Nucleus accumbens (tissue), 56 donors: ENCODE measurements at regions not wholly inside any gene's neighbourhood (a gene's known extent, or its start where the extent isn't known, plus 50 kb on each side); places are given as distances from the start of the nearest gene placed in this dataset.

Experiments
- DNase-seq, 56 donors: peaks; one replicate each; lab custom pipeline; 2025; lab: John Stamatoyannopoulos, UW

GRCh38 chr5:130740047-130740569, 424.9 kb downstream of the HINT1 start:
- DNase-seq: no peak

DNA sequence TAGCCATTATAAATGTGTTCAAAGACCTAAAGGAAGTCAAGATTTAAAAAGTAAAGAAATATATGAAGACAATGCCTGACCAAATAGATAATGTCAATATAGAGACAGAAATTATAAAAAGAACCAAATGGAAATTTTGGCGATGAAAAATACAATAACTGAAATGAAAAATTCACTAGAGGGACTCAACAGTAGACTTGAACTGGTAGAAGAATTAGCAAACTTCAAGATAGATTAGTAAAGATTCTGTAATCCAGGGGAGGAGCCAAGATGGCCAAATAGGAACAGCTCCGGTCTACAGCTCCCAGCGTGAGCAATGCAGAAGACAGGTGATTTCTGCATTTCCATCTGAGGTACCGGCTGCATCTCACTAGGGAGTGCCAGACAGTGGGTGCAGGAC, 433.2 kb downstream of the HINT1 start:
- DNase-seq: no peak

DNA sequence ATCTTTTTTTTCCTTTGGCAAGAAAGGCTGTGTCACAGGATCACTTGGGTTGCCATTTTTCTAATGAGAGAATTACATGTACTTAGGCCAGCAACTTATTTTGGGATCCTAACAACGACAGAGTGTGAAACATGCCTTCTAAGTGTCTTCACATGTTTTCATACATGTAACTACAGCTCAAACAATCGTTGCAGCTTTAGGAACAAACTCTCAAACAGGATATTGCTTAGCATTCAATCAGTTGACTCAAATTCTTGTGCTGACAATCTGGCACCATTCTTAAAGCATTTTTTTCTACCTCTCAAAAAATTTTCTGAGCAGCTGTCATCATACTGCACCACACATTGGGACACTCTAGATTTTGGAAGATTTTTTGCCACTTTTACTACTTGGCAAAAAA, 435.5 kb downstream of the HINT1 start:
- no peak for DNase-seq

- no peak for DNase-seq
Measured at GRCh38 chr5:130727830-130728229, 437.2 kb downstream of the HINT1 start.

DNA sequence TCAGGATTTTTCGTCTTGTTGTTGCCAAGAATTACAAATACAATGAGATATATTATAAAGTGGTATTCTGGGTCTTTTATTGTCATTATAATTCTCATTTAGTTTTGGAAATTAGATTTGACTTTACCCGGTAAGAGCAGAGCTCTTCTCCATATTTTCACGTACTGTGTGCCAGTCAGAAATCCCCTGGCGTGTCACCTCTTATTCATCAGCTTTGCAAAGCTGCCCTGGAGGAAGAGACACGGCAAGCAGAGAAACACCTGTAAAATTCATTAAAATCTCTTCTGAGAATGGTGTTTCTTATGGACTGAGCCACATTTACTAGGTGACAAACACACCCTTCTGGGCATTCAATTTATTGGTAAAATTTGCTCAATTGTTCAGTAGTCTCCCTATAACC, 440.4 kb downstream of the HINT1 start:
- DNase-seq: no peak

GRCh38 chr5:130720355-130720754, 444.7 kb downstream of the HINT1 start:
- DNase-seq: no peak

- no peak for DNase-seq
Measured at GRCh38 chr5:130715541-130715940, 449.5 kb downstream of the HINT1 start.

DNA sequence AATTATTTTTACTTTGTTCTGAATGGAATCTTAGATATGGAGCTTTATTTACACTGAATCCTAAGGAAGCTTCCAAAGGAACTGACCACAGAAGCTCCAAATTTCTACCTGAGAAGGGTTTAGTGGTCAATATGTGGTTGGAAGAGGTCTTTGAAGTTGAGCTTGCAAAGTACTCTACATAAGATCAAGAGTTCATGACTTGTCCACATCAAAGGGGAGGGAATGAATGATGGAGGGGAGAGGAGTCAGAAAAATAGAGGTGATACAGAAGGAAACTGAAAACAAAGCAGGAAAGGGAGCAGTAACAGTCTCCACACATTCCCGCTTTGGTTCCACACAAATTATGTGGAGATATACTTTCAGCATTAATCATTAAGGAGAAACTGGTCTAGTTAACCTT, 450.9 kb downstream of the HINT1 start:
- no peak for DNase-seq

GRCh38 chr5:130712324-130712723, 452.7 kb downstream of the HINT1 start:
- no peak for DNase-seq

DNA sequence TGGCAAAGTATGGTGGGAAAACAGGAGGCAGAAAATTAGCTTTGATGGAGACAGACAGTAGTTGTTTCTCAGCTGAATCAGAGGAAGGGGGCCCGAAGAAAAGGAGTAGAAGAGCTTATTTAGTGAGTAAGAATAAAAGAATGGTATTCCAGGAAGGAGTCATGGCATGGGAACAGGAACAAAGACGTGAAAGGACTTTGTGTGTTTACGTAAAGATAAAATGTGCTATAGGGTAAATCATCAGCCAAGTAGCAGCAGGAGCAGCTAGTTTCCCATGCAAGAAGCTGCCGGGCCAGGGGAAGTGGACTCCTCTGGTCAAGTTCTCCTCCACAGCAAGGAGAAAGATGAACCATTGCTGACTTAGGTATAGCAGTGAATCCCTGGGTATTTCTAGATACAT, 454.5 kb downstream of the HINT1 start:
- DNase-seq: no peak

DNA sequence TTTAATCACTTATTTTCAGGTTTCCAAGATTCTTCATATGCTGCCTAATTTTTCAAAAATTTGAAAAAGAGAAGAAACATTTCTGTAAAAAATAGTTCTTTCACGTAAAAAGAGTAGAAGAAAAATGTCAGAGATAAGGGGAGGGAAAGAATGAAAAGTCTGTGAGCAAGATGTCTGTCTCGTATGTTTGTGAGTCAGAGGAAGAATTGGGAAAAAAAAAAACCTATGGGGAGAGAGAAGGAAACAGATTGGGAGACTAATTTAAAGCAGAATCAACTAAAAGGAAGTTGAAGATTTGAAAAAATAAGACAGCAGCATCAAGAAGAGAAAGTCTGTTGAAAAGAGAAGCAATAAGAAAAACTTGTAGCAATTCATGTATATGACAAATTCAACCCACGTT, 456.3 kb downstream of the HINT1 start:
- DNase-seq: no peak

- no peak for DNase-seq
Measured at GRCh38 chr5:130706696-130707095, 458.4 kb downstream of the HINT1 start.

DNA sequence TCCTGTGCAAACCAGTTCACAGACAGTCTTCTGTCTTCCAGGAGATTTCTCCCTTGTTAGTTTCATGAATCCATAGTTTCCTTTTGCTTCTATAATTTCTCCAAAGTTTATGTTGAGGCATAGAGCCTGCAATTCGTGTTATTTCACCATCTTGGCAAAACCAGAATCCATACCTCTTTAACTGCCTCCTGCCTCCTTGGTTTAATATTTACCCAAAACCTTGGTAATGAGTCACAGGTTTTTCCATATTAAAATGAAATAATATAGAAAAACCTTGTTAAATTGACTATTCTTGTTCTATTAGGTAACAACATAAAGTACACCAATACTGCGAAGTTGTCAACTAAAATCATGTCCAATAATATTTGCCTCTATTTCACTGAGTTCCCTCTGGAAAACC, 459.7 kb downstream of the HINT1 start:
- DNase-seq: no peak

DNA sequence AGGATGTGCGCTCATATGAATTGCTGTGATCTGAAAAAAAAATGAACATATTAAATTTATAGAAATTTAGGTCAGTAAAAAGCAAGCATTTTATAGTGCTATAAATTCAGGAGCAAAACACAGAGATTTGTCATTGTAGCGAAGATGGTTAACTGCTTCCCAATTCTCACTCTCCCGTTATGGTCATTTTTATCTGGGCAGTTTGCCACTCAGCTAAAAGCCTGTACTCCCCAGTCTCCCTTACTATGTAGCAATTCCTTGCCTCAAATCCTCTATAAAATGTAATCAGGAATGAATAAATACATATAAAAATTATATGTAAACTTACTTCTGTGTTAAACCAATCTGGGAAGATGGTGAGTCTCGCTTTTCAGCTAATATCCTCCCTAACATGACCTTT, 471.5 kb downstream of the HINT1 start:
- DNase-seq: no peak

GRCh38 chr5:130692770-130693169, 472.3 kb downstream of the HINT1 start:
- no peak for DNase-seq

DNA sequence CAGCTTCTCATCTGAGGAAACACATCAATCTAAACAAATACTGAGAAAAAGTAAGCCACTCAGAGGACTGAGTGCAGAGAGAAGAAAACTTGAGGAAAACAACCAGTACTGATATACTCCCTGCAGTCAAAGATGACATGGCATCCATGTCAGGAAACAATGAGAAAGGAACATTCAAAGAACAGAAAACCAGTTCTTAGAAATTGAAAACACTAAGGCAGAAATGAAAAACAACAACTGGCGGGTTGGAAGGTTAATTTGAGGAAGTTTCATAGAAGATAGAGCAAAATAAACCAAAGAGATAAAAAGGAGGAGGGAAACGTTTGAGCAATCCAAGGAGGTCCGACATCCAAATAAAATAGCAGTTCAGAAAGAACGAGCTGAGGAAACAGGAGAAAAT, 475.2 kb downstream of the HINT1 start:
- DNase-seq: no peak

DNA sequence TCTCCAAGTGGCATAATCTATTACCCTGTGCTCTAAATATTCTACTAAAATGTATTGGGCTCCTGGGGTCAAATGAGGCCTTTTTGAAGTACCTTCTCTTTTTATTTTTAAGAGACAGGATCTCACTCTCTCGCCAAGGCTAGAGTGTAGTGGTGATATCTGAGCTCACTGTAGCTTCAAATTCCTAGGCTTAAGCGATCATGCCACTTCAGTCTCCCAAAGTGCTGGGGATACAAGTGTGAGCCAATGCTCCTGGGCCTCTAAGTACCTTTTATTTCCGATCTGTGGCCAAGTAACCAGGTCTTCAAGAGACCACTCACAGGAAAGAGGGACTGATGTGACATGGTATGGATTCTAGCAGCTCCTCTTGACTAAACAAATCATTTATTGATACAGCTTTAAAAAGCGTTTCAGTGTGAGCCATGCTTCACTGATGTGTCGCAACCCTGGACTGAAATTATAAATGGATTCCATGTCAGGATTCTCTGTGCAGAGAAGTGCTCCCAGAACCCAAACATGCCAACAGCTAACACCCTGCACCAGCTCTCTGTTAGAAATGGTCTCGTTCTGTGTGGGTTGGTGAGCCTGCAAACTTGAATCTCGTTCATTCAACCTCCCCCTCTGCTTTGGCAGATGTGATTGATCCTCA, 477.8 kb downstream of the HINT1 start:
- DNase-seq: no peak

DNA sequence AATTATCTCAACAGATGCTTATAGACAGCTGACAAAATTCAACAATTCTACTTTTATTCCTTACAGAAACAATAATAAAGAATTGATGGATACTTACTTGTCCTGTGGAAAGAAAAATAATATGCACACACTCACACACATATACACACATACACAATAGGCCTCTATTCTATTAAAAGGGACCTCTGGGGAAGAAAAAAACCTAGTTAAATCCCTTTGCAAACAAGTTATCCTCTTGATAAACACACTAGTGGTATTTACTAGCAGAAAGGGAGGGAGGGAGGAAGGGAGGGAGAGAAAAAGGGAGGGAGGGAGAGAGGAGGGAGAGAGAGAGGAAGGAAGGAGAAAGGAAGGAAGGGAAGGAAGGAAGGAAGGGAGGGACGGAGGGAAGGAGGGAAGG, 486.4 kb downstream of the HINT1 start:
- no peak for DNase-seq

DNA sequence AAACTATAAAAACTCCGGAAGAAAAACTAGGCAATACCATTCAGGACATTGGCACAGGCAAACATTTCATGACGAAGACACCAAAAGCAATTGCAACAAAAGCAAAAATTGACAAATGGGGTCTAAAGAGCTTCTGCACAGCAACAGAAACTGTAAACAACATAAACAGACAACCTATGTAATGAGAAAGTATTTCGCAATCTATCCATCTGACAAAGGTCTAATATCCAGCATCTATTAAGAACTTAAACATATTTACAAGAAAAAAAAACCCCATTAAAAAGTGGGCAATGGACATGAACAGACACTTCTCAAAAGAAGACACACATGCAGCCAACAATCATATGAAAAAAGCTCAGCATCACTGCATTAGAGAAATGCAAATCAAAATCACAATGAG, 498.6 kb downstream of the HINT1 start:
- DNase-seq: no peak

- no peak for DNase-seq
Measured at GRCh38 chr5:130652176-130652575, 512.9 kb downstream of the HINT1 start.

DNA sequence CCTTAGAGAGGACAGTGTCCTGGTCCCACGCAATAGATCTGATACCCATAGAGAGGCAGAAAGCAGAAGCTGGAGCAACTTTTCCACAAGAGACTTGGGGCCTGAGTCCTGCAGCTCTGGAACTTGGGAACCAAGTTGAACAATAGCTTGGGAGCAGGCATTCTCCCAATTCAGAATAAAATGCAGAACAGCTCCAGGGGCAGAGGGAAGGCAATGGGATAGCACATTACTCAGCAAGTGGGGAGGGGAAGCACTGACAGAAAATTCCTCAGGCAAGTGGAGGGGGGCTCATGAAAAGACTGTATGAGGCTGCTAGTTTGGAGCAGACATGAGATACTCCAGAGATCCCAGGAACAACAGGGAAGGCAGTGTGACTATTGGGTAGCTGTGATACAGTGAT, 513.6 kb downstream of the HINT1 start:
- no peak for DNase-seq

- no peak for DNase-seq
Measured at GRCh38 chr5:130643321-130643720, 521.7 kb downstream of the HINT1 start.

GRCh38 chr5:130642461-130642860, 522.6 kb downstream of the HINT1 start:
- no peak for DNase-seq
